ENCODE measurements at regions not wholly inside any gene's neighbourhood (a gene's known extent, or its start where the extent isn't known, plus 50 kb on each side); places are given as distances from the start of the nearest gene placed in this dataset.

DNA sequence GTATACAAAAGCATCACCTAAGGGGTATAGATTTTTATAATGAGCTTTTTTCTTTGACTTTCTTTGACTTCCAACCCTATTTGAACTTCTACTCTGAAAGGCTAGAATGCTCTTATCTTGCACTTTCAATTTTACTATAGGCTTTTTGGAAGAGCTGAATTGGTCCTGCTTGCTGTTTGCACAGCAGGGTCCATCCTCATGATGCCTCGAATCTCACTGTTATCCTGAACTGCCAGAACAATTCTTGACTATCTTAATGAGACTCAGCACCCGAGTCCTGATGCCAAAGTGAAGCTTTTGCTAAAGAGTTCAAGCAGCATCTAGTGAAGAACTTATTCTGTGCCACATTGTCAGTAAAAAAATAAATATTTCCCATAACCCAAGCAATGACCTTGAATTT lies 488.3 kb upstream of the ANO5 start:
- TF ChIP-seq TEAD4 (IDR thresholded peaks at IDR 0.05; ENCODE audit: borderline replicate concordance, insufficient read depth) (no peak), POLR2AphosphoS5 (IDR thresholded peaks at IDR 0.05; ENCODE audit: low read depth, low read length) (no peak), RAD21 (IDR thresholded peaks at IDR 0.05; ENCODE audit: low read length) (no peak), SMC3 (IDR thresholded peaks at IDR 0.05; ENCODE audit: low read depth, low read length) (no peak), CHD2 (IDR thresholded peaks at IDR 0.05; ENCODE audit: low read length, partially characterized antibody) (no peak), FOSL2 (IDR thresholded peaks at IDR 0.05; ENCODE audit: borderline replicate concordance, low read depth) (no peak)
- TF ChIP-seq, protein P1, sequence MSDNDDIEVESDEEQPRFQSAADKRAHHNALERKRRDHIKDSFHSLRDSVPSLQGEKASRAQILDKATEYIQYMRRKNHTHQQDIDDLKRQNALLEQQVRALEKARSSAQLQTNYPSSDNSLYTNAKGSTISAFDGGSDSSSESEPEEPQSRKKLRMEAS (IDR thresholded peaks at IDR 0.05; ENCODE audit: low read depth): no peak
- TF ChIP-seq, protein P2, sequence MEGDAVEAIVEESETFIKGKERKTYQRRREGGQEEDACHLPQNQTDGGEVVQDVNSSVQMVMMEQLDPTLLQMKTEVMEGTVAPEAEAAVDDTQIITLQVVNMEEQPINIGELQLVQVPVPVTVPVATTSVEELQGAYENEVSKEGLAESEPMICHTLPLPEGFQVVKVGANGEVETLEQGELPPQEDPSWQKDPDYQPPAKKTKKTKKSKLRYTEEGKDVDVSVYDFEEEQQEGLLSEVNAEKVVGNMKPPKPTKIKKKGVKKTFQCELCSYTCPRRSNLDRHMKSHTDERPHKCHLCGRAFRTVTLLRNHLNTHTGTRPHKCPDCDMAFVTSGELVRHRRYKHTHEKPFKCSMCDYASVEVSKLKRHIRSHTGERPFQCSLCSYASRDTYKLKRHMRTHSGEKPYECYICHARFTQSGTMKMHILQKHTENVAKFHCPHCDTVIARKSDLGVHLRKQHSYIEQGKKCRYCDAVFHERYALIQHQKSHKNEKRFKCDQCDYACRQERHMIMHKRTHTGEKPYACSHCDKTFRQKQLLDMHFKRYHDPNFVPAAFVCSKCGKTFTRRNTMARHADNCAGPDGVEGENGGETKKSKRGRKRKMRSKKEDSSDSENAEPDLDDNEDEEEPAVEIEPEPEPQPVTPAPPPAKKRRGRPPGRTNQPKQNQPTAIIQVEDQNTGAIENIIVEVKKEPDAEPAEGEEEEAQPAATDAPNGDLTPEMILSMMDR (IDR thresholded peaks at IDR 0.05): no peak
